H9 (cell line): ENCODE measurements at regions not wholly inside any gene's neighbourhood (a gene's known extent, or its start where the extent isn't known, plus 50 kb on each side); places are given as distances from the start of the nearest gene placed in this dataset.

Experiments
- DNase-seq: peaks from one replicate; pipeline ENCODE4 v3.0.0-alpha.2; 2017
- H2AFZ ChIP-seq: one replicate; pipeline ENCODE4 v1.6.1; 2013; ENCODE audit warnings: mild to moderate bottlenecking, low read length, control low read depth, moderate library complexity
- H2AK5ac ChIP-seq: 2 replicates; pipeline ENCODE4 v1.6.1; 2013; ENCODE audit warnings: low read length, control low read depth, mixed read lengths; ENCODE audit not compliant: insufficient read length
- H2BK120ac ChIP-seq: one replicate; pipeline ENCODE4 v1.6.1; 2013; ENCODE audit warnings: low read depth, mild to moderate bottlenecking, low read length, control low read depth, inconsistent platforms; ENCODE audit not compliant: poor library complexity, severe bottlenecking
- H2BK12ac ChIP-seq: 2 replicates; pipeline ENCODE4 v1.6.1; 2013; ENCODE audit warnings: low read length, control low read depth, mixed read lengths, low read depth; ENCODE audit not compliant: insufficient read length
- H2BK15ac ChIP-seq: 2 replicates; pipeline ENCODE4 v1.6.1; 2013; ENCODE audit warnings: low read depth, low read length, control low read depth
- H2BK20ac ChIP-seq: one replicate; pipeline ENCODE4 v1.6.1; 2013; ENCODE audit warnings: low read depth, mild to moderate bottlenecking, low read length, control low read depth, inconsistent platforms; ENCODE audit not compliant: poor library complexity, severe bottlenecking
- H2BK5ac ChIP-seq: 2 replicates; pipeline ENCODE4 v1.6.1; 2013; ENCODE audit warnings: low read length, control low read depth, mixed read lengths; ENCODE audit not compliant: insufficient read length
- H3K14ac ChIP-seq: 2 replicates; pipeline ENCODE4 v1.6.1; 2013; ENCODE audit warnings: low read length, control low read depth; ENCODE audit not compliant: insufficient read depth
- H3K18ac ChIP-seq: 2 replicates; pipeline ENCODE4 v1.6.1; 2013; ENCODE audit warnings: low read depth, mild to moderate bottlenecking, mixed read lengths, low read length, control low read depth; ENCODE audit not compliant: insufficient read length
- H3K23ac ChIP-seq: 2 replicates; pipeline ENCODE4 v1.6.1; 2013; ENCODE audit warnings: low read length, control low read depth, mixed read lengths, low read depth; ENCODE audit not compliant: insufficient read length
- H3K23me2 ChIP-seq: 2 replicates; pipeline ENCODE4 v1.6.1; 2013; ENCODE audit warnings: low read depth, mild to moderate bottlenecking, mixed read lengths, low read length, control low read depth; ENCODE audit not compliant: insufficient read length, poor library complexity, severe bottlenecking
- H3K27ac ChIP-seq: 2 replicates; pipeline ENCODE4 v1.5.1; 2013; ENCODE audit warnings: low read length, control low read depth, mixed read lengths, low read depth; ENCODE audit not compliant: insufficient read length
- H3K27me3 ChIP-seq: 2 replicates; pipeline ENCODE4 v1.6.1; 2013; ENCODE audit warnings: low read length, control low read depth, inconsistent platforms; ENCODE audit not compliant: insufficient read depth
- H3K4ac ChIP-seq: 2 replicates; pipeline ENCODE4 v1.6.1; 2013; ENCODE audit warnings: low read depth, mild to moderate bottlenecking, control low read depth, inconsistent platforms, low read length, moderate library complexity
- H3K4me1 ChIP-seq: 2 replicates; pipeline ENCODE4 v1.6.1; 2013; ENCODE audit warnings: low read length, control low read depth, inconsistent platforms; ENCODE audit not compliant: insufficient read depth
- H3K4me2 ChIP-seq: 2 replicates; pipeline ENCODE4 v1.6.1; 2013; ENCODE audit warnings: low read length, control low read depth, mixed read lengths; ENCODE audit not compliant: insufficient read length, insufficient read depth
- H3K56ac ChIP-seq: 2 replicates; pipeline ENCODE4 v1.6.1; 2013; ENCODE audit warnings: low read depth, mild to moderate bottlenecking, mixed read lengths, low read length, control low read depth; ENCODE audit not compliant: insufficient read length
- H3K79me1 ChIP-seq: 2 replicates; pipeline ENCODE4 v1.6.1; 2013; ENCODE audit warnings: low read depth, mild to moderate bottlenecking, moderate library complexity, low read length, control low read depth, inconsistent platforms; ENCODE audit not compliant: insufficient read depth, poor library complexity, severe bottlenecking
- H3K79me2 ChIP-seq: 2 replicates; pipeline ENCODE4 v1.6.1; 2013; ENCODE audit warnings: low read length, control low read depth, inconsistent platforms; ENCODE audit not compliant: insufficient read depth
- H3K9ac ChIP-seq: 2 replicates; pipeline ENCODE4 v1.6.1; 2013; ENCODE audit warnings: low read length, control low read depth, mixed read lengths; ENCODE audit not compliant: insufficient read length; ENCODE audit errors: extremely low read depth
- H3K9me3 ChIP-seq: one replicate; pipeline ENCODE4 v1.6.1; 2013; ENCODE audit warnings: low read depth, low read length, inconsistent platforms; ENCODE audit not compliant: control insufficient read depth
- H3T11ph ChIP-seq: one replicate; pipeline ENCODE4 v1.6.1; 2013; ENCODE audit warnings: mild to moderate bottlenecking, low read length, control low read depth, inconsistent platforms
- H4K20me1 ChIP-seq: one replicate; pipeline ENCODE4 v1.6.1; 2013; ENCODE audit not compliant: control insufficient read depth, insufficient read length, insufficient read depth
- H4K5ac ChIP-seq: 2 replicates; pipeline ENCODE4 v1.6.1; 2013; ENCODE audit warnings: low read depth, mild to moderate bottlenecking, mixed read lengths, low read length, control low read depth; ENCODE audit not compliant: insufficient read length
- H4K8ac ChIP-seq: replicated peaks from 2 replicates; pipeline ENCODE4 v1.6.1; 2013; ENCODE audit warnings: low read length, control low read depth, mixed read lengths, low read depth; ENCODE audit not compliant: insufficient read length
- H4K91ac ChIP-seq: 2 replicates; pipeline ENCODE4 v1.6.1; 2013; ENCODE audit warnings: low read depth, mild to moderate bottlenecking, moderate library complexity, mixed read lengths, low read length, control low read depth; ENCODE audit not compliant: insufficient read length
- H3K27ac Mint-ChIP-seq, 3 experiments: 2 replicates in 2 of 3; 3 replicates in 1 of 3; pipeline ENCODE4 v1.8.0; 2020 to 2021; ENCODE audit warnings: mixed read lengths in 3 of 3, mild to moderate bottlenecking in 1 of 3, moderate library complexity in 1 of 3
- H3K27me3 Mint-ChIP-seq: 2 replicates; pipeline ENCODE4 v1.8.0; 2021; ENCODE audit warnings: low read depth, mild to moderate bottlenecking, moderate library complexity, mixed read lengths
- H3K36me3 Mint-ChIP-seq, 3 experiments: 2 replicates in 2 of 3; 3 replicates in 1 of 3; pipeline ENCODE4 v1.8.0; 2020 to 2021; ENCODE audit warnings: low read depth in 3 of 3, mixed read lengths in 3 of 3; ENCODE audit not compliant: insufficient read depth in 1 of 3
- H3K4me1 Mint-ChIP-seq, 2 experiments: 2 replicates each; pipeline ENCODE4 v1.8.0; 2020; ENCODE audit warnings: mixed read lengths in 2 of 2
- H3K4me3 Mint-ChIP-seq, 2 experiments: 2 replicates in 1 of 2; 3 replicates in 1 of 2; pipeline ENCODE4 v1.8.0; 2020 to 2021; ENCODE audit warnings: mild to moderate bottlenecking in 2 of 2, mixed read lengths in 2 of 2, moderate library complexity in 1 of 2
- H3K9me3 Mint-ChIP-seq, 2 experiments: 2 replicates in 1 of 2; 3 replicates in 1 of 2; pipeline ENCODE4 v1.8.0; 2020; ENCODE audit warnings: mild to moderate bottlenecking in 2 of 2, mixed read lengths in 2 of 2, moderate library complexity in 1 of 2
- CTCF ChIP-seq: fragments of 200-600 bp; sonication (generic); conservative IDR thresholded peaks from 3 replicates; pipeline ENCODE4 v1.8.0; 2021; ENCODE audit warnings: antibody characterized with exemption, mild to moderate bottlenecking
- WGBS: extraction: QIAGEN DNeasy Blood & Tissue Kit; methylation state at CpG from one replicate; pipeline ENCODE4 v1.1.7; 2013; ENCODE audit warnings: missing lambda C conversion rate, low lambda C conversion rate, mixed read lengths; ENCODE audit not compliant: insufficient read length; ENCODE audit errors: extremely low coverage; 5-methylcytosine and 5-hydroxymethylcytosine counted together

GRCh38 chr4:11525085-11525484 is 96.4 kb upstream of the HS3ST1 start:
- Histone ChIP-seq H3K79me2 (no peaks in the 10 kb centered on the region), H2BK5ac (no peak overlapping the region), H3T11ph (no peak overlapping the region), H3K56ac (no peak overlapping the region), H2BK20ac (no peak overlapping the region), H3K27me3 (no peaks in the 10 kb centered on the region), H2AK5ac (no peak overlapping the region), H3K27ac (no peak overlapping the region), H3K18ac (no peak overlapping the region), H3K4ac (no peak overlapping the region), H2AFZ (no peak overlapping the region), H3K4me1 (no peaks in the 10 kb centered on the region), H2BK15ac (no peak overlapping the region), H3K9ac (no peak overlapping the region), H4K5ac (no peak overlapping the region), H3K23me2 (no peaks in the 10 kb centered on the region), H2BK120ac (no peak overlapping the region), H3K23ac (no peak overlapping the region), H3K14ac (no peak overlapping the region), H3K9me3 (no peaks in the 10 kb centered on the region), H4K20me1 (no peaks in the 10 kb centered on the region), H4K91ac (no peak overlapping the region), H3K4me2 (no peak overlapping the region), H3K79me1 (no peaks in the 10 kb centered on the region), H4K8ac (no peak overlapping the region), H2BK12ac (no peak overlapping the region)
- H3K36me3 Mint-ChIP-seq = 0 out of 7 replicates have a peak, but pooled peaks cover 0 to under 1% (median 0%) of the 10 kb centered on the region in 3 experiments
- no peaks in the 10 kb centered on the region for H3K4me1 Mint-ChIP-seq
- H3K4me3 Mint-ChIP-seq = no peak overlapping the region
- no peak for DNase-seq
- peaks cover under 1% of the 10 kb centered on the region in 2 experiments; a peak in 2 of 5 replicates for H3K9me3 Mint-ChIP-seq
- H3K27me3 Mint-ChIP-seq = no peaks in the 10 kb centered on the region
- WGBS = no CpG with 5 or more reads among the region's 1 CpG
- no peak for TF ChIP-seq CTCF
- no peak overlapping the region for H3K27ac Mint-ChIP-seq
